Neuronal stem cell (in vitro differentiated cells): ENCODE measurements at regions not wholly inside any gene's neighbourhood (a gene's known extent, or its start where the extent isn't known, plus 50 kb on each side); places are given as distances from the start of the nearest gene placed in this dataset.

Source experiments
- DNase-seq: peaks from one replicate; pipeline ENCODE4 v3.0.0-alpha.2; 2013; ENCODE audit warnings: low spot score
- H2AFZ ChIP-seq: one replicate; pipeline ENCODE4 v1.6.1; 2013; ENCODE audit warnings: mild to moderate bottlenecking, low read length, inconsistent platforms
- H2AK5ac ChIP-seq: 2 replicates; pipeline ENCODE4 v1.6.1; 2013; ENCODE audit warnings: low read depth, mild to moderate bottlenecking, inconsistent platforms, low read length, moderate library complexity, mixed read lengths
- H2BK120ac ChIP-seq: 2 replicates; pipeline ENCODE4 v1.6.1; 2013; ENCODE audit warnings: low read depth, mild to moderate bottlenecking, inconsistent platforms, low read length, moderate library complexity, mixed read lengths
- H2BK12ac ChIP-seq: one replicate; pipeline ENCODE4 v1.6.1; 2013; ENCODE audit warnings: low read length, inconsistent platforms
- H2BK15ac ChIP-seq: 2 replicates; pipeline ENCODE4 v1.6.1; 2013; ENCODE audit warnings: mild to moderate bottlenecking, low read length, inconsistent platforms, mixed read lengths
- H2BK5ac ChIP-seq: one replicate; pipeline ENCODE4 v1.6.1; 2013; ENCODE audit warnings: inconsistent platforms, mild to moderate bottlenecking, low read length, moderate library complexity
- H3K14ac ChIP-seq: one replicate; pipeline ENCODE4 v1.6.1; 2013; ENCODE audit warnings: low read length, inconsistent platforms
- H3K18ac ChIP-seq: 2 replicates; pipeline ENCODE4 v1.6.1; 2013; ENCODE audit warnings: low read length, inconsistent platforms
- H3K23ac ChIP-seq: 2 replicates; pipeline ENCODE4 v1.6.1; 2013; ENCODE audit warnings: low read depth, mild to moderate bottlenecking, mixed read lengths, low read length, inconsistent platforms; ENCODE audit not compliant: poor library complexity
- H3K27ac ChIP-seq: replicated peaks from 3 replicates; pipeline ENCODE4 v1.5.1; 2013; ENCODE audit warnings: low read length, inconsistent platforms
- H3K27me3 ChIP-seq, 3 experiments: 2 replicates each; pipeline ENCODE4 v1.6.1; 2013; ENCODE audit warnings: low read length in 3 of 3, mild to moderate bottlenecking in 2 of 3, inconsistent platforms in 1 of 3, low read depth in 1 of 3, mixed read lengths in 1 of 3, moderate library complexity in 1 of 3; ENCODE audit not compliant: control insufficient read depth in 3 of 3, insufficient read depth in 3 of 3
- H3K36me3 ChIP-seq, 2 donors: replicated peaks in 1 of 2; 2 replicates each; pipeline ENCODE4 v1.6.1; 2013; ENCODE audit warnings: low read length in 2 of 2; ENCODE audit not compliant: control insufficient read depth in 2 of 2, insufficient read depth in 2 of 2
- H3K4ac ChIP-seq: 2 replicates; pipeline ENCODE4 v1.6.1; 2013; ENCODE audit warnings: inconsistent platforms, mild to moderate bottlenecking, low read length, moderate library complexity
- H3K4me1 ChIP-seq, 2 donors: 1 replicate in 1 of 2; 2 replicates in 1 of 2; pipeline ENCODE4 v1.6.1; 2013; ENCODE audit warnings: low read length in 2 of 2, low read depth in 1 of 2; ENCODE audit not compliant: control insufficient read depth in 2 of 2, insufficient read depth in 1 of 2
- H3K4me2 ChIP-seq: one replicate; pipeline ENCODE4 v1.6.1; 2013; ENCODE audit warnings: mild to moderate bottlenecking, low read length, inconsistent platforms; ENCODE audit not compliant: insufficient read depth, poor library complexity, severe bottlenecking
- H3K4me3 ChIP-seq, 2 donors: 2 replicates each; pipeline ENCODE4 v1.5.1; 2013; ENCODE audit warnings: low read length in 2 of 2, mild to moderate bottlenecking in 2 of 2, inconsistent platforms in 1 of 2, moderate library complexity in 1 of 2
- H3K79me1 ChIP-seq: one replicate; pipeline ENCODE4 v1.6.1; 2013; ENCODE audit warnings: low read depth, mild to moderate bottlenecking, inconsistent platforms, low read length, moderate library complexity
- H3K9ac ChIP-seq: one replicate; pipeline ENCODE4 v1.6.1; 2013; ENCODE audit warnings: mild to moderate bottlenecking, low read depth, low read length, inconsistent platforms; ENCODE audit not compliant: poor library complexity
- H3K9me3 ChIP-seq, 2 donors: replicated peaks in 1 of 2; 2 replicates each; pipeline versions ENCODE3 to v1.6.1; 2013; ENCODE audit warnings: low read length in 2 of 2, mild to moderate bottlenecking in 2 of 2, inconsistent platforms in 1 of 2, low read depth in 1 of 2, mixed read lengths in 1 of 2, moderate library complexity in 1 of 2; ENCODE audit not compliant: control insufficient read depth in 2 of 2, insufficient read depth in 1 of 2
- H4K8ac ChIP-seq: one replicate; pipeline ENCODE4 v1.6.1; 2013; ENCODE audit warnings: low read depth, mild to moderate bottlenecking, inconsistent platforms, low read length, moderate library complexity
- H4K91ac ChIP-seq: one replicate; pipeline ENCODE4 v1.6.1; 2013; ENCODE audit warnings: low read length, low read depth, mild to moderate bottlenecking, inconsistent platforms; ENCODE audit not compliant: poor library complexity
- WGBS, 2 donors: extraction: QIAGEN DNeasy Blood & Tissue Kit; methylation state at CpG; one replicate each; pipeline ENCODE4 v1.1.7; 2013; ENCODE audit warnings: missing lambda C conversion rate in 2 of 2, mixed read lengths in 1 of 2; ENCODE audit not compliant: insufficient read length in 2 of 2, insufficient replicate concordance in 1 of 2; ENCODE audit errors: extremely low coverage in 2 of 2; 5-methylcytosine and 5-hydroxymethylcytosine counted together

DNA sequence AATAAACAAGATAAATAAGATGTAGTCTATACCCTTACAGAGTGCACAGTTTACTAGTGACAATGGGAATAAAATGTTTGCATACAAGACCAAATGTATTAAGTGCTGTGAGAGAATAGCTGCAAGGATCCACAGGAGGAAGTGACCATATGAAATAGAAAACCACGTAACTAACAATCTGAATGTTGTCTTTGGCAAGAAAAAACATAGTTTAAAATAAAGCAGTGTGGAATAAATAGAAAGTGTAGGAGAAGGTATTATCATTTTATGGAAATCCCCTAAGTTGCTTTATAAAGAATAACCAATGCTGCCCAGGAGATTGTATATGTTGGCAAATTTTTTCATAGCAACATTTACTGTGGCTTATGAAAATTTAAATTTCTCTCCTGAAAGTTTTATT lies 116.1 kb downstream of the PCDH7 start:
- H4K91ac ChIP-seq = no peak overlapping the region
- no peak overlapping the region for H2BK12ac ChIP-seq
- H3K36me3 ChIP-seq = no peaks in the 10 kb centered on the region
- H2BK5ac ChIP-seq = no peak overlapping the region
- no peak overlapping the region for H3K4me3 ChIP-seq
- no peak overlapping the region for H2AK5ac ChIP-seq
- H3K4me1 ChIP-seq = peaks cover 7 to 11% of the 10 kb centered on the region in 2 donors
- no peak overlapping the region for H3K14ac ChIP-seq
- H3K23ac ChIP-seq = no peak overlapping the region
- H3K27ac ChIP-seq = no peak overlapping the region
- no peaks in the 10 kb centered on the region for H3K9me3 ChIP-seq
- WGBS, 2 donors = no CpG with 5 or more reads among the region's 1 CpG
- no peak overlapping the region for H4K8ac ChIP-seq
- no peak overlapping the region for H2BK15ac ChIP-seq
- H2AFZ ChIP-seq = no peak overlapping the region
- H3K27me3 ChIP-seq = no peaks in the 10 kb centered on the region
- H3K18ac ChIP-seq = no peak overlapping the region
- no peak overlapping the region for H2BK120ac ChIP-seq
- H3K4me2 ChIP-seq = no peak overlapping the region
- H3K4ac ChIP-seq = no peak overlapping the region
- no peak overlapping the region for H3K9ac ChIP-seq
- H3K79me1 ChIP-seq = no peaks in the 10 kb centered on the region
- no peak for DNase-seq

DNA sequence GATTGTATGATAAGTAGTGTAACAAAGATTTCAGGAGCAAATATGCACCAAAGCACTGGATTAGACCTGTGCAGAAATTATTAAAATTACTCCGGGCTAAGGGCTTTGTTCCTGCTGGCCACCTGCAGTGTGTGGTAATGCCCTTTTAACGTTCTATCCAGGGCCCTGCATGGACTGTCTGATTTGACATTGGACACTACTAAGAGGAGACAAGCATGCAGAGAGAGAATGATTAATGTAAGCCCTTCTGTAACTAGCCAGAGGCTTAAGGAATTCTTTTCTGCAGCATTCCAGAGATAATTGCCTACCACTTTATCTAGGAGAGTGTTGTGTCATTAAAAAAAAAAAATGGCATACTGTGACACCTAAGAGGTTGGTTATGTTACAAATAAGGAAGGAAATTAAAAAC lies 117.0 kb downstream of the PCDH7 start:
- no peak overlapping the region for H4K8ac ChIP-seq
- no peak overlapping the region for H3K4me2 ChIP-seq
- H3K9ac ChIP-seq = no peak overlapping the region
- no peak overlapping the region for H2BK5ac ChIP-seq
- no peaks in the 10 kb centered on the region for H3K36me3 ChIP-seq
- no peak overlapping the region for H2AK5ac ChIP-seq
- H3K4me1 ChIP-seq = peaks cover 7 to 11% of the 10 kb centered on the region in 2 donors
- no peak overlapping the region for H3K18ac ChIP-seq
- H3K14ac ChIP-seq = no peak overlapping the region
- no peak overlapping the region for H3K4ac ChIP-seq
- no peak overlapping the region for H3K27ac ChIP-seq
- no peaks in the 10 kb centered on the region for H3K9me3 ChIP-seq
- H3K79me1 ChIP-seq = no peaks in the 10 kb centered on the region
- WGBS, 2 donors = no CpG with 5 or more reads among the region's 2 CpGs
- no peak overlapping the region for H2BK120ac ChIP-seq
- H3K23ac ChIP-seq = no peak overlapping the region
- H2AFZ ChIP-seq = no peak overlapping the region
- no peak overlapping the region for H2BK15ac ChIP-seq
- H3K27me3 ChIP-seq = no peaks in the 10 kb centered on the region
- H2BK12ac ChIP-seq = no peak overlapping the region
- peak; percentile 35 for DNase-seq
- no peak overlapping the region for H4K91ac ChIP-seq
- no peak overlapping the region for H3K4me3 ChIP-seq

DNA sequence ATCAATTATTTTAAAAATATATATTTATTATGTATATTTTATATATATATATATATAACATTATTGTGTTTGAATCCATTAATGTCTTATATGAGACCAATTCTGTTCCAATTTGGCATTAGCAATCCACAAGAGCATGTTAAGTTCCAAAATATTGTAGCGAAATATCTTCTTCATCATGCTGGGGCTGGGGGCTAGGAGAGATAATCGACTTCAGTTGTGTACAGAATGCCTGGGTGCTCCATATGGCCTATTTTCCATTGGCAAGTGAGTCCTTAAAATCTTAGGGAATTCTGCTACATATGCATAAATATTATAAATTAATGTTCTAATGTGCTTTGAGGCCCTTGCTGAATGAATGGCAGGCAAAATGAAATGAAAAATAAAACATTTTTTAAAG lies 117.7 kb downstream of the PCDH7 start:
- Histone ChIP-seq H2AK5ac (no peak overlapping the region), H2BK15ac (no peak overlapping the region), H2BK120ac (no peak overlapping the region), H3K27me3 (no peaks in the 10 kb centered on the region), H3K4me1 (peaks cover 7 to 11% of the 10 kb centered on the region in 2 donors), H4K8ac (no peak overlapping the region), H3K4ac (no peak overlapping the region), H3K14ac (no peak overlapping the region), H3K4me2 (no peak overlapping the region), H3K9ac (no peak overlapping the region), H3K4me3 (no peak overlapping the region), H4K91ac (no peak overlapping the region), H2BK5ac (no peak overlapping the region), H2BK12ac (no peak overlapping the region), H3K18ac (no peak overlapping the region), H3K9me3 (no peaks in the 10 kb centered on the region), H2AFZ (no peak overlapping the region), H3K79me1 (no peaks in the 10 kb centered on the region), H3K23ac (no peak overlapping the region), H3K36me3 (no peaks in the 10 kb centered on the region), H3K27ac (no peak overlapping the region)
- no peak for DNase-seq
- no CpG with 5 or more reads among the region's 2 CpGs for WGBS, 2 donors

DNA sequence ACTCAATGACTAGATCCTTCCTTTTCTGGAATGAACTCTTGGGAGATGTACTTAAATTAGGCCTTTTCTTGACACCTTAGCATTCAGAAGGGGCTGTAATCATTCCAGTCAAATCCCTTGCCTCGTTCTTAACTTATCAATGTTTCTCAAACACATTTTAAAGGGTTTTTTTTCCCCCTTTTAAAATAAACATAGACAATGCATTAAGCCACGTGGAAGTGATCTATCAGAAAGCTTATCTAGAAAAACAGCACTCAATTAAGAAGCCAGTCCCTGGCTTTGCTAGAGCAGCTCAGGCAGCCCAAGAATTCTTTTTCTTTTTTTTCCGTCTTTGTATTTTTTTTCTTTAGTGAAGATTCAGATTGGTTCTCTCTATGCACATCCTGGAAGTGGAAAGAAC lies 118.2 kb downstream of the PCDH7 start:
- no peak overlapping the region for H2BK15ac ChIP-seq
- H2BK5ac ChIP-seq = no peak overlapping the region
- peaks cover 7 to 11% of the 10 kb centered on the region in 2 donors for H3K4me1 ChIP-seq
- H3K4ac ChIP-seq = no peak overlapping the region
- peak overlapping the region; percentile 64 for H3K27ac ChIP-seq
- no peaks in the 10 kb centered on the region for H3K27me3 ChIP-seq
- H3K9me3 ChIP-seq = no peaks in the 10 kb centered on the region
- no peak overlapping the region for H4K91ac ChIP-seq
- no peak overlapping the region for H3K4me3 ChIP-seq
- H3K36me3 ChIP-seq = no peaks in the 10 kb centered on the region
- no peak overlapping the region for H3K18ac ChIP-seq
- no peak for DNase-seq
- no peak overlapping the region for H3K4me2 ChIP-seq
- WGBS, 2 donors = no CpG with 5 or more reads among the region's 3 CpGs
- H2AFZ ChIP-seq = peak overlapping the region; percentile 1
- H4K8ac ChIP-seq = no peak overlapping the region
- H3K23ac ChIP-seq = no peak overlapping the region
- no peak overlapping the region for H2BK120ac ChIP-seq
- no peak overlapping the region for H3K9ac ChIP-seq
- no peak overlapping the region for H3K14ac ChIP-seq
- H2AK5ac ChIP-seq = no peak overlapping the region
- H2BK12ac ChIP-seq = no peak overlapping the region
- no peaks in the 10 kb centered on the region for H3K79me1 ChIP-seq
